GM21737 (cell line): ENCODE measurements at regions not wholly inside any gene's neighbourhood (a gene's known extent, or its start where the extent isn't known, plus 50 kb on each side); places are given as distances from the start of the nearest gene placed in this dataset.
"Not testable (repeated sequence)": the region's sequence is repeated elsewhere in the genome, so short reads cannot be mapped to it uniquely, and the experiment has no call there.

Experiments
- ATAC-seq: cut with Tn5 transposase; IDR thresholded peaks from one replicate; pipeline ENCODE4 v1.9.1; 2021; ENCODE audit warnings: mild to moderate bottlenecking, moderate library complexity; ENCODE audit not compliant: unreplicated experiment

DNA sequence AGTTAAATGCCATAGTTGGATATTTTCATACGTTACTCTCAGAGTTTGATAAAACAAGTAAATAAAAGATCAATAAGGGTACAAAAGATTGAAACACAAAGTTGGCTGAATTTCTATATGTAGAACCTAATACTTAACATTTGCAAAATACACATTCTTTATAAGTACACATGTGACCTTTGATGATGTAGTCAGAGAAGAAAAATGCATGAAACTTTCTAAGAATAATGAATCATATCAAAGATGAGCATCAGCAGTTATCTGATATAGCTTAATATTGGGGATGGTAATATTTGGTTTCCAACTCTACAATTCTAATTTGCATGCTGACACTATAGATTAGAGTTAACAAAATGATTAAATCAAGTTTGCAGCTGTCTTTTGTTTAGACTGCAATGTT is 188.0 kb upstream of the TGFBR2 start:
- no peak for ATAC-seq

DNA sequence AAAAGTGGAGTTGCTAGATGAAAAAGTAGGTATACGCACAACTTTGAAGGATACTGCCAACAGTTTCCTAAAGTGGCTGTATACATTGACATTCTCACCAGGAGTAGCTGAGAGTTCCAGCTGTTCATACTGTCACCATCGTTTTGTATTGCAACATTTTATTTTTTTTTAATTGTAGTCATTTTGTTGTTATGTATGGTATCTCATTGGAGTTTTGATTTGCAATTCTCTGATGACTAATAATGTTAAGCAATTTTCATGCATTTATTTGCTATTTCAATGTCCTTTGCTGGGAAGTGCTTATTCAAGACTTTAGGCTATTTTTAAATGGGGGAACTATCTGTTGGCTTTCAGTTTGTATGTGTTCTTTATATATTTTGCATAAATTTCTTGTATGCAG is 185.1 kb upstream of the TGFBR2 start:
- ATAC-seq: no peak

DNA sequence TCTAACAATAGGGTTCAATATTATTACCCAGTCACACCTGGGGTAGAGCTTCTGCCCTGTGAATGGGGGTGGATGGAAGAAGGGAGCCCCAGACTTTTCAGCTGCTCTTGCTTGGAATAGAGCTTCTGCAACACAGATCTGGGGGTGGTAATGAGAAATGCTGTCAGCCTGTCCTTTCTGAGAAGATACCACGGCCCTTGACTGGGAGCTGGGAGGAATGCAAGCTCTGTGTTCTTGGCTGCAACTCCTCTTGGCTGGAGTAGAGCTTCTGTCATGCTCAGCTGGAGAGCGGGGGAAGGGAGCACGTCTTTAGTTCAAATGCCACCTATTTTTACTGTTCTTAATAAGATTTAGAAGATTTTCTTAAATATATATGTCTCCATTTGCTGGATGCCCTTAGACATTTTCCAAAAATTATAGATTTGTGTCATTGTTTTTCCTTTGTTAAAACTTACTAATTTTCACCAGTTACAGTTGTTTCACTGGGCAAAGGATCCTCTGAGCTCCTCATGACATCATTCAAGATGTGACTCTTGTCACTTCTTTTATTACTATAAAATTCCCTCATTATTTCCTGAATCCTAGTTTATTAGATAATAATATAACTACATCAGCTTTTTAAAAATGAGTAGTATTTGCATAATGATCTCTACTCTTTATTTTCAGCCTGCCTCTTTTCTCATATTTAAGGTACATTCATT is 180.0 kb upstream of the TGFBR2 start:
- ATAC-seq: no peak

DNA sequence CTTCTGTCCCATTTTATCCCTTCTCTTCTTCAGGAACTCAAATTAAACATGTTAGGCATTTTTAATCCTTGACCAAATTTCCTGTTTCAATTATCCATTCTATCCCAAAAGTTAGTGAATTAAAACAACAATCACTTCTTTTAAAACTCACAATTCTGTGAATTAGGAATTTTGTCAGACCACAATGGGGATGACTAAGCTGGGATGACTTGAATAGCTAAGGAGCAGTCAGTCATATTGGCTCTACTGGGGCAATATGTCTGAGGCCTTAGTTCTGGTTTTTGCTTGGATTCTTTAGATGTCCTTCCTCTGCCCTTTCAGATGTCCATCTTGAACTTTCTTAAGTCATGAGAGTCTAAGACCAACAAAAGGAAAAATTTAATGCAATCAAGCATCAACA is 178.2 kb upstream of the TGFBR2 start:
- no peak for ATAC-seq

DNA sequence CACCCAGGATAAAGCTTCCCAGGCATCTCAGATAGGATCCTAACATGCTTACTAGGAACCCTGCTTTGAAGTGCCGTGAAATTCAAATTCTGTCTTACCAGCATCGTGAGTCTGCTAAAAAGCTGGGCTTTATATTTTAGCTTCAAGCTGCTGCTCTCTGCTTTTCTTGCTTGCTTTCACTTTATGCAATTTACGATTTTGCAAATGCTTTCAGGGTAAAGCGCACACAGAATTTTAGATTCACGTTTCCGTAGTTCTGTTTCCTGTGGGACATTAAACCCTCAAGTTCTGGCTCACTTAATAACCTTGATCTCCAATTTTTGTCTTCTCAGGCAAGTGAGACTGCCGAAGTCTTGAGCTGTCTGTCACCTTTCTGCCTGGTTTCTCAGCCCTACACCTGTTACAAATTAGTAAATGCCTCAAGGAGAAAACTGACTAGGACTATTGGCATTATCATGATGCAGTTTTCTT is 170.5 kb upstream of the TGFBR2 start:
- ATAC-seq: no peak

DNA sequence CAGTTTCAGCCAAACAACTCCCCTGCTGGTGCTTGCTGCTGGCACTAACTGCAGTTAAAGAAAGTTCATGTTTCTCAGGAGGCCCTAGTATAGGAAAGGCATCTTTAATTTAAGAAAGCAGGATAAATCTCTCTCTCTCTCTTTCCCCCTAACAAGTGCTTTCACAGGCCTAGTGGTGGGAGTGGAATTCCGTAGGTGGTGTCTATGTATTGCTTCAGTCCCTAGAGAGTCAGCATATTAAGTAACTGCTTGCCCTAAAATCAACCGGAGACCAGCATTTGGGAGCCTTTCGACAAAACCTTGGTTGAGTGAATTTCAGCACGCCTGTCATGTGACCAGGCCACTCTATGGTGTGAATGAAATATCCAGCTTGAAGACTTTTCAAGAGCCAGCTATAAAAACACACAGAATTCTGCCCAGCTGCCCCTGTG is 169.2 kb upstream of the TGFBR2 start:
- no peak for ATAC-seq

DNA sequence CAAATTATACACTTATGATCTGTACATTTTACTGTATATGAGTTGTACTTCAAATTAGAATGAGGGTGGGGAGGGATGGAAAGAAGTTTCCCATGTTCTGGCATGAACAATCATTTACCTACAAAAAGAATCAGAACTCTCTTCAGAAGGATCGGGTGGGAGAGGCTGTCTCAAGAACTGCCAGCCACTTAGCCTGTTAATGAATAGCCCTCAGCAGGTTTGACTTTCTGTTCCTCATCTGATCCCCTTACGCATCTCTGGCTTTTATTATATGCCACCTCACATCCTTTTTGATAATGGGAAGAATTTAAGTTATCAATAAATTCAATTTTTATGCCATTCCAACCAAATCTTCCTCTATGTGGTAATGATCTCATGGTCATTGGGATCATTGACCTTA is 168.3 kb upstream of the TGFBR2 start:
- ATAC-seq: no peak

DNA sequence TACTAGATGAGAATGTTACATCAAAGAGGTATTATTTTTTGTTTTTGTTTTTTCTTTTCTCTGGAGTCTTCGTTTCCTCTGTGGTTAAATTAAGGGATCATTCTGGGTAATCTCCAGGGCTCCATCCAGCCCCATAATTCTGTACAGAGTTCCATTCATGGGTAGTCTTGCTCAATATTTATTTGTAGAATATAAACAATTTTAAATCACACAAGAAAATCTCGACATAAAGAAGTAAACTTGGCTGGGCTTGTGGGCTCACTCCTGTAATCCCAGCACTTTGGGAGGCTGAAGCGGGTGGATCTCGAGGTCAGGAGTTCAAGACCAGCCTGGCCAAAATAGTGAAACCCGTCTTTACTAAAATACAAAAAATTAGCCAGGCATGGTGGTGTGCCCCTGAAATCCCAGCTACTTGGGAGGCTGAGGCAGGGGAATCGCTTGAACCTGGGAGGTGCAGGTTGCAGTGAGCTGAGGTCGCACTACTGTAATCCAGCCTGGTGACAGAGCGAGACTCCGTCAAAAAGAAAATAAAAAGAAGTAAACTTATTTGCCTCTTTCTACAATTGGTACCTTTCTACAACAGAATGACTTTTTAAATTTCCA is 166.8 kb upstream of the TGFBR2 start:
- no peak for ATAC-seq

DNA sequence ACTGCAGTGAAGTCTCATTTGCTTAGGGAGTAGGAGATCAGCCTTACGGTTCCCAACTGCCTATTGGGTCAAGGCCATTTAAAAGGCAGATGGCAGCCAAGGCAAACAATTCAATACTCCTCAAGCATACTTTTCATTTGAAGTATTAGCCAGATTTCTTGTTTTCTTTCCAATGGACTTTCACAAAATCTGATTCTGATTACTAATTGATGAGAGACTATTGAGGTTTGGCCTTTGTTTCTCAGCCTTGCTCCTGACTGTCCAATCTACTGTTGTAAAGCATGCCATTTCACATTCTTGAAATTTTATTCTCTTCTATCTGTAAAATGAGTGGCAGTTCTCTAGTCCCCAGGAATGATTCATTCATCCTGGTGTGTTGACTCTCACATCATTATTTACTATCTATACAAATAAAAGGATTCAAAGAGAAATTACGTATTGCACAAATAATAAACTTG is 166.2 kb upstream of the TGFBR2 start:
- ATAC-seq: no peak

DNA sequence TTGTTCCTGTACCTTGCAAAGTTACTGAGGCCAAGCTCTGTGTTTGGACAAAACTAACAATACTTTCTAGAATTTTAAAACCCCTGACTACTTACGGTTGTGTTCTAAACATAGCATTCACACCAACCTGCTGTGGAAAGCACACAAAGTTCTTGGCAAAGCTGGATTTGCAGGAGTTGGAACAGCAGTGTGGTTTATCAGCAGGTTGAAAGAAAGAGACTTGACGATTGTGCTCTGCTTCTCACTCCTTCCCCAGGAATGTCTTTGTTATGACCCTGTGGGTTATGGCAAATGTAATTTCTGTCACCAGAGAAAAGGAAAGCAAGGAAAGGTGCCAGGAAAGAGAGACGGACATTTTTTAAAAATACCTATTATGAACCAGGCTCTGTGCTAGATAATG is 165.5 kb upstream of the TGFBR2 start:
- ATAC-seq: no peak

DNA sequence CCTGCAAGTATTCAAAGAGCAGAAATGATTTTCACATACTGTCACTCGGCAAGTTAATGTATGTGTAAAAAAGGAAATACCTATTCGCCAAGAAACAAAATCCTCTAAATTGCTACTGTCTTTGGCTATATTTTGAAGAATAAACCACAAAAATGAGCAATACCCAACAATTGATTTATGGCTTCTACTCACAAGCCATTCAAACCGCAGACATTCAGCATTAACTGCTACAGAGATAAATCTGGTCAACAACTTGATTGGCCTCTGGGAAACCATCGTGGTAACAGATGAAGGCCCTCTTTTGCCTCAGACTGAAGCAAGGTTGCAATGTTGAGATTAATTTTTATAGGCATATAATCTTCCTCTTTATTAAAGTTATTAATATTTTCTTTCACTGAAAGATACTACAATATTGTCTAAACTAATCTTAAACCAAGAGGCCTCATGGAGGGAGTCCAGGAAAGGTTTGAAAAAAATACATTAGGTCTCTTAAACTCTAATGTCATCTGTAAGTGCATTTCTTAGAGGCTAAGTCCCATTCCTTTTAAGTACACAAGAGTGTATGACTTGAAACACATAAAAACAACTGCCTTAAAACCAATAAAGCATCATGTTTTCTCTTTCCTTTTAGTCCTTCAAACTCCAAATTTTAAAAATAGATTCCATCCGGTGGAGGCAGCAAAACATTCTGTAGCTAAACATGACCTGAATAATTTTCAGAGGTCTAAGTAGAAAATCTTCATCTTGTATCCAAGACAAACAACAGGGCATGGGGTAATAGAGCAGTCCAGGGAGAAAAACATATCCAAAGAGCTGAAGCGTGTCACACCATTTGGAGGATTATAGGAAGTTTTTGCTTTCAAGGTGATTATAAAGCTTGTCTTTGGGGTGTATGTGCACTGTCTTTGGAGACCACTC is 162.4 kb upstream of the TGFBR2 start:
- ATAC-seq: no peak

DNA sequence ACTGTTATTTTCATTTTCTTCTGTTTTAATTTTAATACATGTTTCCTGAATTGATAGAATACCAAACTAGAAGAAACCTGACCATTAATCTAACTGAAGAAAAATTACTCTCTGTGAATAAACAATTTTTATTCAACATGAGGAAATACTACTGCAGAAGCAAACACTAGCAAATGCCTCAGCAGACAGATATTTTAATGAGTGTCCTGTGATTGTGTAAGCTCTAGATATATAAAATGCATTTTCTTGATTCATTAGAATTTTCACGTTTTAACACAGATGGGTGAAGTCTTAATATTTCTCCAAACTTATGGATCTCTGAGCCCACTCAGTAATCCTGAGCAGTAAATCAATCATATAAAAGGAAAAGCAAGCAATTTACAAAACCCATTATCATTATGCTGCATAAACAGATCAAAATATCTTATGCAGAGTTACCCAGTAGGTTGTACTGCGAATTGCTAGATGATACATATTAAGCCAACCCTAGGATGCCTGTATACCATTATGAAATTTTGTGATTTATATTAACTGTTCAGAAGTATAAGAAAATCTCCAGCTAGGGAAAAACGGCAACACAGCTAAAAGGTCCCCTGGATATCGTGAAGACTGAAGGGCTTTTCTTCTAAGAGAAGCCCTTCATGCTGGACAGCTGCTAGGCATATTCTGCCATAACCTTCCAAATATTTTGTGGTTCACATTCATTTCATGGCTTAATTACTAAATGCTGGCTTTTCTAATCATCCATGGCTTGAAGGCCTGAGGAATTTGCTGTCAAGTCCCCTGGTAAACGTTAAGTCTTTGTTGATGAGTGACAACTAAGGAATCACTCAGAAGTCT is 157.7 kb upstream of the TGFBR2 start:
- ATAC-seq: no peak

DNA sequence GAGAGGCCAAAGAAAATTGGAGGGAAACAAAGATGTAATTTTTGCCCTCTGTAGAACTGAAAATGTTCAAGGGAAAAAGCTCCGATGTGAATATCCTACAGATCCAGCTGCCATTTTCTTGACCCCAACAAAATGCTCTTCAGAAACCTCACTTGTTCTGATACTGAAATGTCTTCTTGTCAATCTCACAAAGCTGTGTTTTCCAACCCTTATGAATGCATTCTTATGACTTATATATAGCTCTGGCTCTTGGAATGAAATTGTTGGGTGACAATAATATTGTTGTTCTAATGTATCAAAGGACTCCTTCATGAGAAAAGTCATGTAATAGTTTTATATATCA is 157.1 kb upstream of the TGFBR2 start:
- ATAC-seq: no peak

DNA sequence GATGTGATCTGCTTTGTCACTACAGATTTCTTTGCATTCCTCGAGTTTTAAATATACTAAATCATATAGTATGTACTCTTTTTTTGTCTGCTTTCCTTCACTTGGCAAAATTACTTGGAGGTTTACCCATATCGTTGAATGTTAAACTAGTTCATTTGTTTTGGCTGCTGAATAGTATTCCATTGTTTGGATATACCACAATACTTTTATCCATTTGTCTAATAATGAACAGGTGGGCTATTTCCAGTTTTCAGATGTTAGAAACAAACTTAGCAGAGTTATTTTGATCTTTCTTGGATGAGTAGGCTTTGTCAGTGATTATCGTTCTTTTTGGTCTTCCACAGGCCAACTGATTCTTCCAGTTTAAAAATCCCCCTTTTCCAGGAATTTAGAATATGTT is 154.0 kb upstream of the TGFBR2 start:
- ATAC-seq: no peak

DNA sequence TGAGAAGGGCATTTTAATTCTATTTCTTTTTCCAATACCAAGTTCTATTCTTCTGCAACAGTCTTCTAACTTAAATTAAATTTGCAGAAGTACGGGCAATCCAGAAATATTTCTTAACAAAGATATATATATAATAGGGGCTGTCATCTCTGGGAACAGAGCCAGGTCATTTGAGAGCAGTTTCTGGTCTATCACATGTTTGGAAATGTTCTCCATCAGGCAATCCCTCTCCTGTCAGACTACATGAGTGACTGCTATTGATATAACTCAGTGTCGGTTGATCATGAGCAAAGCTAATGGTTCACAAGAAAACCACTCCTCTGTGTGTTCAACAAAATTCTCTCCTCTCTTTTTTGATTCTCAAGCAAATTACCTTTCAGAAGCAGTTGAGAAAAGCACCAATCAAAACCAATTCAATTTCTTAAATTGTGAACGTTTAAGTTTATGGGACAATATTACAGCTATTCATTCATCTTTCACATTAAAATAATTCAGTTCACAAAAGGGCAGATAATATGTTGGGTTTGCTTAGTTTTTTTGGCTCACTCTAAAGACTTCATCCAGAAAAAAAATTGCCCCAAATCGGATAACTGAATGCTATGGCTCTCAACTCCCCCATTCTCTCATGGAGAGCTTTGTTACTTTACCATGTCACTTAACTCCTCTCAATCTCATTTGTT is 152.9 kb upstream of the TGFBR2 start:
- ATAC-seq: no peak

DNA sequence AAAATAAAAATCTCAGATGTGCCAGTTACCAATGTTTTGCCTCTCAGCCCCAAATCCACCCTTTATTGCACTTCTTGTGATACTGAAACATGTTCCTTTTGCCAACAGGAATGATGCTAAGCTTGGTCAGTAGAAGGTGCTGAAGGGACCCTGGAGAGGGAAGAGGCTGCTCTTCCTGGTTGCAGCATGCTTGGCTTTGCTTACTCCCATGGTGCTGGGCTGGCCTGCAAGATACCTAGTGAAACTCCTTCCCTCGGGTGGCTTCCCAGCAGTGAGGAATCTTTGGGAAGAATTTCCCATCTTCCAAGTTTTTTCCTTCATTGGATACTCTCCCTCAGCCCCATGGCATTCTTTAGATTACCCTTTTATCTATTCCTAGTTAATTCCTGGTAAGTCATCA is 151.8 kb upstream of the TGFBR2 start:
- no peak for ATAC-seq

DNA sequence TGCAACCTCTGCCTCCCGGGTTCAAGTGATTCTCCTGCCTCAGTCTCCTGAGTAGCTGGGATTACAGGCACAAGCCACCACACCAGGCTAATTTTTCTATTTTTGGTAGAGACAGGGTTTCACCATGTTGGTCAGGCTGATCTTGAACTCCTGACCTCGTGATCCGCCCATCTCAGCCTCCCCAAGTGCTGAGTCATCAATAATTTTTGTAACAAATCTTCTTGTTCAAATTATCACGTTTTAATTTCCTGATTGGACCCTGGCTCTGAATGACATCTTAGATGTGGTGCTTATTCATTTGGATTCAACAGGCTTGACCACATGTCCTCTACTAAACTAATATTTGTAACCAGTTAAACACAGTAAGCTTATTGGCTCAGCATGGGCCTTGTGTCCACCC is 151.3 kb upstream of the TGFBR2 start:
- ATAC-seq: not testable (repeated sequence)

DNA sequence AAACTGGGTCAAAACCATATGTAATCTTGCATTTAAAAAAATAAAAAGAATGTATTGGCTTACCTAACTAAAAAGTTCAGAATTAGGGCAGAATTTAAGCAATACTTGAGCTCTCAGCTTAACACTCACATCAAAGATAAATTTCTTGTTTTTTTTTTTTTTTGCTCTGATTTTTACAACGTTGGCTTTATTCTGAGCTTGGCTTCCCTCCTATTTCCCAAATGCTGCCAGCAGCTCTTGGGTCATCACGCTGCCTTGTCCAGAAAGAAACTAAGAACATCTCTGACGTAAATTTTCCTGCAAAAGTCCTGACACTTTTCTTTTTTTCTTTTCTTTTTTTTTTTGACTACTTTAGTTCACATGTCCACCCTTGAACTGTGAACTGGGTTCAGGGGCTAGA is 150.6 kb upstream of the TGFBR2 start:
- ATAC-seq: no peak

DNA sequence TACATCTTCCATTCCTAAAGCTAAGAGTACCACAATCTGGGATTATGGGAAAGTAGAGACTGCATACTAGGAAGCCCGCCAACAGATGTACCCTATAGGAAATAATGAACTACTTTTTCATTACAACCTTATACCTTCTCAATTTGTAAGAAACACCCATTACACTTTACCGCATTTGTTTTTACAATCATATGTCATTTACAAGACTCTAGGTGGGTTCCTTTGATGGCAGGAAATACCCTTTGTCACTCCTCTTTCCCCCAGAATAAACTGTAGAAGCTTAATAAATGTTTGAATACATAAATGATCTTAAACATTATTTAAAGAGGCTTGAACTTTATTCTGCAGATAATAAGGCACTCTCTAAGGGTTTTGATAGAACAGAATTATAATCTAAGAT is 150.1 kb upstream of the TGFBR2 start:
- ATAC-seq: no peak

DNA sequence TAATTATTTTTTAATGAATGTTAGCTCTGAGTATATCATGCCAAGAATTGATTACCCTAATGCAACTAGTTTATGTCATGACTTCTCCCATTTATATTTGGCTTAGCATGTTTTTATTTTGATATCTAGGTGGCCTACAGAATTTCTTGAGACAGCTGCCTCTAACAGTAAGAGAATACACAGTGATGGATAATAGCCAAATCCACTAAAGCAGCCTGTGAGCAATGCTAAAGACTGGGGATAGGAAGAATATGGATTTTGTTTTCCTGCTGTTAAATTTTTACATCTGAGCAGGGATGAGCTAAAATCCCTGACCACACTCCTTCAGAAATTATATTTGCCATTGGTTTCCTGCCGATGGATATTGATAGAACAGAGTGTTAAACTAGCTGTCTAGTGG is 149.3 kb upstream of the TGFBR2 start:
- ATAC-seq: no peak
